ENCODE measurements at regions not wholly inside any gene's neighbourhood (a gene's known extent, or its start where the extent isn't known, plus 50 kb on each side); places are given as distances from the start of the nearest gene placed in this dataset.

- TF ChIP-seq CTCF (IDR thresholded peaks at IDR 0.05; ENCODE audit: extremely low read depth, missing control alignments), result no peak
- no peak for DNase-seq (ENCODE audit: low spot score)
These were observed 395.8 kb upstream of the KLF12 start for GRCh38 chr13:74530011-74530410.

GRCh38 chr13:74528734-74529513, 394.7 kb upstream of the KLF12 start:
- no peak for TF ChIP-seq CTCF (IDR thresholded peaks at IDR 0.05; ENCODE audit: extremely low read depth, missing control alignments)
- DNase-seq (ENCODE audit: low spot score), result no peak

GRCh38 chr13:74523057-74523456, 388.9 kb upstream of the KLF12 start:
- DNase-seq (ENCODE audit: low spot score), result no peak
- no peak for TF ChIP-seq CTCF (IDR thresholded peaks at IDR 0.05; ENCODE audit: extremely low read depth, missing control alignments)

GRCh38 chr13:74511523-74511922, 377.3 kb upstream of the KLF12 start:
- no peak for DNase-seq (ENCODE audit: low spot score)
- no peak for TF ChIP-seq CTCF (IDR thresholded peaks at IDR 0.05; ENCODE audit: extremely low read depth, missing control alignments)

GRCh38 chr13:74487091-74487722, 353.0 kb upstream of the KLF12 start:
- no peak for DNase-seq (ENCODE audit: low spot score)
- TF ChIP-seq CTCF (IDR thresholded peaks at IDR 0.05; ENCODE audit: extremely low read depth, missing control alignments), result no peak

- DNase-seq (ENCODE audit: low spot score), result no peak
- TF ChIP-seq CTCF (IDR thresholded peaks at IDR 0.05; ENCODE audit: extremely low read depth, missing control alignments), result no peak
These were observed 351.6 kb upstream of the KLF12 start for GRCh38 chr13:74485757-74486156.

GRCh38 chr13:74479124-74479523, 344.9 kb upstream of the KLF12 start:
- DNase-seq (ENCODE audit: low spot score), result no peak
- TF ChIP-seq CTCF (IDR thresholded peaks at IDR 0.05; ENCODE audit: extremely low read depth, missing control alignments), result no peak
